ENCODE measurements at regions not wholly inside any gene's neighbourhood (a gene's known extent, or its start where the extent isn't known, plus 50 kb on each side); places are given as distances from the start of the nearest gene placed in this dataset.

GRCh38 chr10:3427950-3428354 lies 255.4 kb upstream of the PITRM1 start:
- TF ChIP-seq CTCF (IDR thresholded peaks at IDR 0.05; ENCODE audit: low read depth, low read length): no peak
- no peak for DNase-seq (ENCODE audit: extremely low read depth, low read depth)

DNA sequence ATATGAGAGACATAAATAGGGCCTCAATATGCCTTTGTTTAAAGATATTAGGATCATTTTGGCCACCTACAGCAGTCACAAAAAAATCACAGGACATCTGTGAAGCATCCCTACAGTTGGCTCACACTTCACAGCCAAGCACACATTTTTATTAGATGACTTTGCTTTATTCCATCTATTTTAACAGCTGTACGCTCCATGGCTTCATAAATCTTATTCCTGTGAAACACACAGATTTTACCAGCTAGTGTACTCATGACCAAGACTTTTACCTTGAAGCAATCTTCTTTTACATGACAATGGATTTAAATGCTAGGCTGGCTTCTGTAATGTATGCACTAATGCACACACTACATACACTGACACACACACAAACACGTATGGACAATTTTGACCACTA lies 254.8 kb upstream of the PITRM1 start:
- no peak for DNase-seq (ENCODE audit: extremely low read depth, low read depth)
- TF ChIP-seq CTCF (IDR thresholded peaks at IDR 0.05; ENCODE audit: low read depth, low read length): no peak

- DNase-seq (ENCODE audit: extremely low read depth, low read depth): no peak
Measured at GRCh38 chr10:3426190-3426845, 253.7 kb upstream of the PITRM1 start.

DNA sequence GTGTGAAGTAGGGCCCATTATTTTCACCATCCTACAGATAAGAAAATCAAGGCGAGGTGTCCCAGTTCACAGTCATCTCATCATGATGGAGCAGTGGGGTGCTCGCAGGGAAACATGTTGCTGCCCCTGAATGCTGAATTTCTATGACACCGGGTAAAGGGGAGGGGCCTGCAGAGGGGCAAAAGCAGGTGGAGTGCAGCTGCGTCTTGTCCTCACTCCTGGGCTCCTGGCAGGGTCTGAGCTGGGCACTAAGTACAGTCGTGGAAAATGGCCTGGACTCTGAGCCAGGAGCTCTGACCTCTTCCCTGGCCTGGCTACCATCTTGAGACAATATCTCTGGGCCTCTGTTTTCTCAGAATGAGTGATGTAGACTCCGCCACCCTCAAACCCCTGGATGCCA lies 253.1 kb upstream of the PITRM1 start:
- TF ChIP-seq CTCF (IDR thresholded peaks at IDR 0.05; ENCODE audit: low read depth, low read length): no peak

More at GRCh38 chr10:3426190-3426845, 253.7 kb upstream of the PITRM1 start:
- TF ChIP-seq CTCF (IDR thresholded peaks at IDR 0.05; ENCODE audit: low read depth, low read length): no peak

DNA sequence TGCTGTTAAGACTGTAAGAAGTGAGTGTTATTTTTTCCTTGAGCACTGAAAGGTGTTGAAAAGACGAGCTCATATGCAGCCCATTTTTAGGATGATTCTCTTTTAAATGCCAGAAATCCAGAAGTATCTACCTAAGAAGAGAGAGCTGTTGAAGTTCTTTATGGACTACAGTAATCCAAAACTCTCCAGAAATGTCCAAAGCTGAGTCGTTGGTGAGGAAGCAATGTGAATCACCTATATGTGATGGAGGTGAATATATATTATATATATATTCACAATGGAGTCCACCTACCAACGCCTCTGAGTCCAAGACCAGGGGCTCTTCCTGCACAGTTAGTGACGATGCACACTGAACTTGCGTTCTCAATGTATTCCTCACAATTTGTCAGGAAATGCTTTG lies 252.7 kb upstream of the PITRM1 start:
- no peak for DNase-seq (ENCODE audit: extremely low read depth, low read depth)
- no peak for TF ChIP-seq CTCF (IDR thresholded peaks at IDR 0.05; ENCODE audit: low read depth, low read length)

More for the DNA sequence above, 253.1 kb upstream of the PITRM1 start:
- no peak for DNase-seq (ENCODE audit: extremely low read depth, low read depth)

GRCh38 chr10:3424111-3424851 lies 251.7 kb upstream of the PITRM1 start:
- no peak for TF ChIP-seq CTCF (IDR thresholded peaks at IDR 0.05; ENCODE audit: low read depth, low read length)
- no peak for DNase-seq (ENCODE audit: extremely low read depth, low read depth)

GRCh38 chr10:3423384-3423783 lies 250.8 kb upstream of the PITRM1 start:
- DNase-seq (ENCODE audit: extremely low read depth, low read depth): no peak
- TF ChIP-seq CTCF (IDR thresholded peaks at IDR 0.05; ENCODE audit: low read depth, low read length): no peak
